Heart left ventricle (tissue), 16 donors: ENCODE measurements at regions not wholly inside any gene's neighbourhood (a gene's known extent, or its start where the extent isn't known, plus 50 kb on each side); places are given as distances from the start of the nearest gene placed in this dataset.

Experiments
- ATAC-seq, 4 donors: fragments of 200-7000 bp; cut with Tn5 transposase; one replicate each; pipeline ENCODE4 v1.9.1; 2020 to 2022; ENCODE audit warnings: moderate library complexity in 4 of 4, mild to moderate bottlenecking in 3 of 4, moderate number of reproducible peaks in 1 of 4
- DNase-seq, 5 donors: peaks; one replicate each; pipeline ENCODE4 v3.0.0-alpha.2; 2020
- H3K27ac ChIP-seq, 12 donors: fragments of 200-600 bp; sonication (generic) in 4 of 12; one replicate each; pipeline versions ENCODE4 v1.5.0 to v1.8.0; 2016 to 2022; ENCODE audit warnings: mild to moderate bottlenecking in 2 of 12
- H3K27me3 ChIP-seq, 9 donors: fragments of 200-600 bp; sonication (generic) in 2 of 9; one replicate each; pipeline versions ENCODE4 v1.5.1 to v1.8.0; 2016 to 2022; ENCODE audit warnings: mild to moderate bottlenecking in 3 of 9
- H3K36me3 ChIP-seq, 9 donors: fragments of 200-600 bp; sonication (generic) in 2 of 9; one replicate each; pipeline versions ENCODE4 v1.5.0 to v1.8.0; 2018 to 2022; ENCODE audit warnings: mild to moderate bottlenecking in 2 of 9
- H3K4me1 ChIP-seq, 12 donors: fragments of 200-600 bp; sonication (generic) in 4 of 12; one replicate each; pipeline versions ENCODE4 v1.5.0 to v1.8.0; 2016 to 2022; ENCODE audit warnings: mild to moderate bottlenecking in 3 of 12
- H3K4me3 ChIP-seq, 12 donors: fragments of 200-600 bp; sonication (generic) in 4 of 12; one replicate each; pipeline versions ENCODE4 v1.5.0 to v1.8.0; 2017 to 2022; ENCODE audit warnings: mild to moderate bottlenecking in 9 of 12, moderate library complexity in 4 of 12
- H3K9me3 ChIP-seq, 12 donors: fragments of 200-600 bp; sonication (generic) in 4 of 12; one replicate each; pipeline versions ENCODE4 v1.5.0 to v1.8.0; 2016 to 2022; ENCODE audit warnings: mild to moderate bottlenecking in 1 of 12
- CTCF ChIP-seq, 12 donors: fragments of 200-600 bp; sonication (generic) in 4 of 12; IDR thresholded peaks; one replicate each; pipeline versions ENCODE4 v1.5.0 to v1.8.0; 2018 to 2022; ENCODE audit warnings: antibody characterized with exemption in 12 of 12, mild to moderate bottlenecking in 5 of 12
- POLR2A ChIP-seq, 2 donors: fragments of 450-650 bp; IDR thresholded peaks; one replicate each; pipeline ENCODE4 v1.6.1; 2017; ENCODE audit warnings: antibody characterized with exemption in 2 of 2, mild to moderate bottlenecking in 2 of 2, moderate library complexity in 2 of 2
- WGBS, 4 donors: extraction: QIAGEN DNeasy Blood & Tissue Kit in 2 of 4; methylation state at CpG; one replicate each; pipeline versions ENCODE4 v1.1.5 to v1.1.7; 2013 to 2018; 5-methylcytosine and 5-hydroxymethylcytosine counted together
- intact Hi-C, 10 donors: fragments of 100-400 bp; cut with DNase I; formaldehyde crosslinking; loops; one replicate each; pipeline versions ENCODE4 v1.11.1 to v1.14.2; 2022
- donor health status: ischemic (EF 13 %, LVEDD 7.1; RV severe dilation, severe dysfunction).
- donor health status: healthy with polysubstance abuse.
- donor health status: DM: no; HTN: yes; CAD: no.
- donor health status: DM: no; HTN: no; CAD: no.
- donor health status: ischemic (EF 25% LVEDD 6.9; RV normal size, moderate dysfunction).
- donor health status: ischemic (EF 25% LVEDD 5.7; RV mildly dilated, moderate dysfunction).
- donor health status: healthy.
- donor health status: DM: yes; HTN: yes; CAD: no.
- donor health status: ischemic (EF 35%, LVEDD 5.7; RV mildly dilated, moderate dysfunction).
- donor health status: nonischemic (EF 11% LVEDD 7.7; RV severe dilation, severe dysfunction).
- donor health status: DM: yes; HTN: yes; CAD: no.
- donor health status: PGD.
- donor health status: ischemic (EF 29% LVEDD 5.4; RV normal size, mild dysfunction).
- donor health status: nonischemic (EF 23%, LVEDD 6.1; RV moderate dilation, normal function).

- Histone ChIP-seq H3K27me3 (no peaks in the 10 kb centered on the region), H3K4me1 (no peaks in the 10 kb centered on the region), H3K4me3 (no peak overlapping the region), H3K27ac (no peak overlapping the region), H3K9me3 (no peaks in the 10 kb centered on the region), H3K36me3 (no peaks in the 10 kb centered on the region)
- ATAC-seq (no peak), DNase-seq (no peak)
- intact Hi-C loops = no loop called here
- 82 to 87% (median 86%) methylated on average over 5 of the region's 5 CpGs for WGBS, 4 donors
- TF ChIP-seq CTCF (IDR thresholded peaks at IDR 0.05) = no peak
- TF ChIP-seq POLR2A (IDR thresholded peaks at IDR 0.05) = no peak
Measured at GRCh38 chr5:10059980-10060379, 189.7 kb downstream of the ATPSCKMT start.

GRCh38 chr5:10059556-10059955, 190.1 kb downstream of the ATPSCKMT start:
- DNase-seq (no peak), ATAC-seq (no peak)
- Histone ChIP-seq H3K27me3 (no peaks in the 10 kb centered on the region), H3K4me1 (no peaks in the 10 kb centered on the region), H3K27ac (no peak overlapping the region), H3K36me3 (no peaks in the 10 kb centered on the region), H3K4me3 (no peak overlapping the region), H3K9me3 (no peaks in the 10 kb centered on the region)
- intact Hi-C loops = no loop called here
- 71 to 76% (median 74%) methylated on average over 9 of the region's 9 CpGs for WGBS, 4 donors
- TF ChIP-seq POLR2A (IDR thresholded peaks at IDR 0.05) = no peak
- no peak for TF ChIP-seq CTCF (IDR thresholded peaks at IDR 0.05)

DNA sequence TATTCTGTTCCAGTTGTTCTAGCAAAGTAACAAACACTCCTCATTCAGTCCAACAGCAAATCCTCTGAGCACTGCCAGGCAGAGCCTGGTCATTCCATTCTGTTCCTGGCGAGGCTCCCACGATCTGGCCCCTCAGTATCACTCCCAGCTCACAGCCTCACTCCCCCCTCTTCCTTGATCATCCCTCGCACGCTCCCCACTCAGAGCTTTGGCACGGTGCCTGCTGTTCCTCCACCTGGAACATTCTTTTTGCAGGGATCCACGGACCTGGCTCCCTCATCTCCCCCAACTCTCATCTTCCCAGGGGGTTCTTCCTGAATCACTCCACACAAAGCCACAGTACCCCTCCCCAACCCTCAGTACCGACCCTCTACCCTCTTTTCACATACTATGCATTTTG, 192.3 kb downstream of the ATPSCKMT start:
- 41 to 57% (median 52%) methylated on average over 7 of the region's 7 CpGs for WGBS, 4 donors
- intact Hi-C loops = no loop called here
- H3K9me3 ChIP-seq = peaks cover 0 to 11% (median 3%) of the 10 kb centered on the region in 12 donors
- no peak overlapping the region for H3K27ac ChIP-seq
- H3K4me3 ChIP-seq = no peak overlapping the region
- H3K27me3 ChIP-seq = no peaks in the 10 kb centered on the region
- H3K4me1 ChIP-seq = no peaks in the 10 kb centered on the region
- no peak for ATAC-seq
- no peak for TF ChIP-seq POLR2A (IDR thresholded peaks at IDR 0.05)
- no peaks in the 10 kb centered on the region for H3K36me3 ChIP-seq
- DNase-seq = no peak

- no peak for ATAC-seq
- Histone ChIP-seq H3K27ac (no peak overlapping the region), H3K27me3 (no peaks in the 10 kb centered on the region), H3K4me1 (no peaks in the 10 kb centered on the region), H3K36me3 (no peaks in the 10 kb centered on the region), H3K4me3 (no peak overlapping the region), H3K9me3 (peaks cover 0 to 21% (median 13%) of the 10 kb centered on the region in 12 donors)
- WGBS, 4 donors = 84 to 90% (median 86%) methylated on average over 7 of the region's 7 CpGs
- intact Hi-C loops = no loop called here
- TF ChIP-seq POLR2A (IDR thresholded peaks at IDR 0.05) (no peak), CTCF (IDR thresholded peaks at IDR 0.05) (no peak)
- DNase-seq = no peak
Measured at GRCh38 chr5:10056228-10056760, 193.4 kb downstream of the ATPSCKMT start.

DNA sequence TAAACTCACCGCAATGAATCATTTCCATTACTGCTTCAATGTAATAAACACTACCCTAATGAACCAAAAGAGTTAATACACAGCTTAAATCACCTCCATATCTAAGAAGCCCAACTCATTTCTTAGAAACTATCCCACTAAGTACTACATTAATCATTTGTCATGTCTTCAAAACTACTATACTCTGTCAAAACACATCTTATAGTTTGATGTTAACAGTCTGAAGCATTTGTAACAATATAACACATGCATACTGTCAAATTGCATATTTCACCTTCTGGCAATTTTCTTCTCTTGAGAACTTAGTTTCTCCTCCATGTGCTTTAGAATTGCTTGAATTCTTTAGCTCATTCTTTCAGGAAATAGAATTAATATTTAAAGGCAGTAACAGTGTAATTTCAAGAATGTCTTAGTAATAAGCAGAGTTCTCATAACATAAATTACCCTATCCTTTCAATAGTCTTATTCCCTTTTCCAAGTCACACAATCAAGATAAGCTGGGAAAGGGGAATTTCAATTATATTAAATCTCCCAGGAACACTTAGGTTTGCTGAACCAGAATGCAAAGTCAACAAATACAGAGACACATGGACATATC, 199.7 kb downstream of the ATPSCKMT start:
- Histone ChIP-seq H3K4me1 (no peaks in the 10 kb centered on the region), H3K4me3 (no peak overlapping the region), H3K9me3 (peaks cover 0 to 26% (median 15%) of the 10 kb centered on the region in 12 donors), H3K27me3 (no peaks in the 10 kb centered on the region), H3K27ac (no peak overlapping the region), H3K36me3 (no peaks in the 10 kb centered on the region)
- DNase-seq (no peak), ATAC-seq (no peak)
- 72 to 89% (median 83%) methylated on average over 1 of the region's 1 CpG for WGBS, 4 donors
- TF ChIP-seq POLR2A (IDR thresholded peaks at IDR 0.05) = no peak
- no peak for TF ChIP-seq CTCF (IDR thresholded peaks at IDR 0.05)
- intact Hi-C loops = no loop called here
